PC-3 (cell line): ENCODE measurements at regions not wholly inside any gene's neighbourhood (a gene's known extent, or its start where the extent isn't known, plus 50 kb on each side); places are given as distances from the start of the nearest gene placed in this dataset.

Experiments
- EZH2 ChIP-seq: fragments of 300-600 bp; sonication (generic); IDR thresholded peaks from one replicate; pipeline ENCODE4 v1.6.1; 2017; ENCODE audit warnings: antibody characterized with exemption, mild to moderate bottlenecking, low read length; ENCODE audit not compliant: unreplicated experiment
- EZH2phosphoT487 ChIP-seq: fragments of 300-600 bp; sonication (generic); IDR thresholded peaks from 2 replicates; pipeline ENCODE4 v1.6.1; 2018; ENCODE audit warnings: mild to moderate bottlenecking, antibody characterized with exemption, low read length, borderline replicate concordance
- TF ChIP-seq, protein P1 (sequence below): fragments of 300-600 bp; sonication (generic); conservative IDR thresholded peaks from 2 replicates; pipeline ENCODE4 v1.5.1; 2017; ENCODE audit warnings: antibody characterized with exemption, low read depth, mild to moderate bottlenecking, low read length

DNA sequence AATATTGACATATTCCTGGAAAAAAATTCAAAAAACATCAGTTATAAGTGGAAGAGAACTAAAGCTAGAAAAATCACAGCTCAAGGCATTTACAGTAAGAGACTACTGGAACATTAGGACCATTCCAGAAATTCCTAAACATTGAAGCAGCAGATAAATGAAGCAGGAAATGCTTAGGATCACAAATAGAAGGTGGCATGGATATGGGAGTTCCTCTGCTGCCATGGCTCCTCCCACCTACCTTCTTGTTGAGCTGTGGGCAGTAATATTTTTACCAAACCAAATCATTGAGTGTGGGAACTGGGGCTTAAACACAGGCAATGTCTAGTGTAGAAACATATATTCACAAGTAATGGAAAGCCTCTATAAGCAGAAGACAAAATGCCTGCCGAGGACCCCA is 292.8 kb downstream of the ANKRD7 start:
- TF ChIP-seq, protein P1, sequence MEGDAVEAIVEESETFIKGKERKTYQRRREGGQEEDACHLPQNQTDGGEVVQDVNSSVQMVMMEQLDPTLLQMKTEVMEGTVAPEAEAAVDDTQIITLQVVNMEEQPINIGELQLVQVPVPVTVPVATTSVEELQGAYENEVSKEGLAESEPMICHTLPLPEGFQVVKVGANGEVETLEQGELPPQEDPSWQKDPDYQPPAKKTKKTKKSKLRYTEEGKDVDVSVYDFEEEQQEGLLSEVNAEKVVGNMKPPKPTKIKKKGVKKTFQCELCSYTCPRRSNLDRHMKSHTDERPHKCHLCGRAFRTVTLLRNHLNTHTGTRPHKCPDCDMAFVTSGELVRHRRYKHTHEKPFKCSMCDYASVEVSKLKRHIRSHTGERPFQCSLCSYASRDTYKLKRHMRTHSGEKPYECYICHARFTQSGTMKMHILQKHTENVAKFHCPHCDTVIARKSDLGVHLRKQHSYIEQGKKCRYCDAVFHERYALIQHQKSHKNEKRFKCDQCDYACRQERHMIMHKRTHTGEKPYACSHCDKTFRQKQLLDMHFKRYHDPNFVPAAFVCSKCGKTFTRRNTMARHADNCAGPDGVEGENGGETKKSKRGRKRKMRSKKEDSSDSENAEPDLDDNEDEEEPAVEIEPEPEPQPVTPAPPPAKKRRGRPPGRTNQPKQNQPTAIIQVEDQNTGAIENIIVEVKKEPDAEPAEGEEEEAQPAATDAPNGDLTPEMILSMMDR: no peak
- TF ChIP-seq EZH2phosphoT487 (no peak), EZH2 (no peak)
